Smooth muscle cell (in vitro differentiated cells): ENCODE measurements at regions not wholly inside any gene's neighbourhood (a gene's known extent, or its start where the extent isn't known, plus 50 kb on each side); places are given as distances from the start of the nearest gene placed in this dataset.

Source experiments
- DNase-seq: peaks from one replicate; lab custom pipeline; 2025; ENCODE audit not compliant: unreplicated experiment; lab: John Stamatoyannopoulos, UW
- H2AFZ ChIP-seq: fragments of 200-600 bp; sonication (generic); 2 replicates; pipeline ENCODE4 v1.6.0; 2016; ENCODE audit warnings: antibody characterized with exemption, low read depth, mild to moderate bottlenecking
- H3F3A ChIP-seq: fragments of 200-600 bp; sonication (generic); 2 replicates; pipeline ENCODE4 v1.6.0; 2017; ENCODE audit warnings: antibody characterized with exemption, low read depth
- H3K27ac ChIP-seq: fragments of 200-600 bp; sonication (generic); 2 replicates; pipeline ENCODE4 v1.5.1; 2016; ENCODE audit warnings: low read depth, mild to moderate bottlenecking
- H3K27me3 ChIP-seq: fragments of 200-600 bp; sonication (generic); 2 replicates; pipeline ENCODE4 v1.6.1; 2016; ENCODE audit warnings: low read depth, mild to moderate bottlenecking
- H3K36me3 ChIP-seq: fragments of 200-600 bp; sonication (generic); 2 replicates; pipeline ENCODE4 v1.5.1; 2016; ENCODE audit warnings: low read depth
- H3K4me1 ChIP-seq: fragments of 200-600 bp; sonication (generic); 2 replicates; pipeline ENCODE4 v1.5.1; 2016; ENCODE audit warnings: low read depth
- H3K4me2 ChIP-seq: fragments of 200-600 bp; sonication (generic); 2 replicates; pipeline ENCODE4 v1.6.0; 2016; ENCODE audit warnings: mild to moderate bottlenecking
- H3K4me3 ChIP-seq: fragments of 200-600 bp; sonication (generic); 2 replicates; pipeline ENCODE4 v1.5.1; 2016; ENCODE audit warnings: mild to moderate bottlenecking
- H3K79me2 ChIP-seq: fragments of 200-600 bp; sonication (generic); 2 replicates; pipeline ENCODE4 v1.6.0; 2016; ENCODE audit warnings: low read depth, mild to moderate bottlenecking
- H3K9ac ChIP-seq: fragments of 200-600 bp; sonication (generic); 2 replicates; pipeline ENCODE4 v1.6.0; 2016; ENCODE audit warnings: low read depth
- H3K9me3 ChIP-seq: fragments of 200-600 bp; sonication (generic); replicated peaks from 2 replicates; pipeline ENCODE4 v1.5.1; 2016; ENCODE audit warnings: low read depth
- H4K20me1 ChIP-seq: fragments of 200-600 bp; sonication (generic); 2 replicates; pipeline ENCODE4 v1.6.0; 2016; ENCODE audit warnings: low read depth
- WGBS: methylation state at CpG from one replicate; pipeline ENCODE4 v1.1.7; 2016; ENCODE audit warnings: low lambda C conversion rate; 5-methylcytosine and 5-hydroxymethylcytosine counted together
- TF ChIP-seq, protein P1 (sequence below): fragments of 200-600 bp; sonication (generic); IDR thresholded peaks from 2 replicates; pipeline ENCODE4 v1.5.1; 2017; ENCODE audit warnings: borderline replicate concordance, mild to moderate bottlenecking, antibody characterized with exemption; ENCODE audit not compliant: insufficient read depth, poor library complexity, severe bottlenecking

GRCh38 chr14:38837343-38838048 lies 265.5 kb downstream of the SEC23A start:
- H2AFZ ChIP-seq, result no peak overlapping the region

GRCh38 chr14:38836539-38836938 lies 266.5 kb downstream of the SEC23A start:
- WGBS, result 98% methylated on average over 7 of the region's 7 CpGs
- no peaks in the 10 kb centered on the region for H3K79me2 ChIP-seq
- H3F3A ChIP-seq, result no peaks in the 10 kb centered on the region

More at GRCh38 chr14:38837343-38838048, 265.5 kb downstream of the SEC23A start:
- H3F3A ChIP-seq, result no peaks in the 10 kb centered on the region
- H3K4me1 ChIP-seq, result no peaks in the 10 kb centered on the region
- TF ChIP-seq, protein P1, sequence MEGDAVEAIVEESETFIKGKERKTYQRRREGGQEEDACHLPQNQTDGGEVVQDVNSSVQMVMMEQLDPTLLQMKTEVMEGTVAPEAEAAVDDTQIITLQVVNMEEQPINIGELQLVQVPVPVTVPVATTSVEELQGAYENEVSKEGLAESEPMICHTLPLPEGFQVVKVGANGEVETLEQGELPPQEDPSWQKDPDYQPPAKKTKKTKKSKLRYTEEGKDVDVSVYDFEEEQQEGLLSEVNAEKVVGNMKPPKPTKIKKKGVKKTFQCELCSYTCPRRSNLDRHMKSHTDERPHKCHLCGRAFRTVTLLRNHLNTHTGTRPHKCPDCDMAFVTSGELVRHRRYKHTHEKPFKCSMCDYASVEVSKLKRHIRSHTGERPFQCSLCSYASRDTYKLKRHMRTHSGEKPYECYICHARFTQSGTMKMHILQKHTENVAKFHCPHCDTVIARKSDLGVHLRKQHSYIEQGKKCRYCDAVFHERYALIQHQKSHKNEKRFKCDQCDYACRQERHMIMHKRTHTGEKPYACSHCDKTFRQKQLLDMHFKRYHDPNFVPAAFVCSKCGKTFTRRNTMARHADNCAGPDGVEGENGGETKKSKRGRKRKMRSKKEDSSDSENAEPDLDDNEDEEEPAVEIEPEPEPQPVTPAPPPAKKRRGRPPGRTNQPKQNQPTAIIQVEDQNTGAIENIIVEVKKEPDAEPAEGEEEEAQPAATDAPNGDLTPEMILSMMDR, result no peak
- 92% methylated on average over 17 of the region's 17 CpGs for WGBS
- H4K20me1 ChIP-seq, result no peaks in the 10 kb centered on the region
- no peak overlapping the region for H3K27ac ChIP-seq
- no peaks in the 10 kb centered on the region for H3K9me3 ChIP-seq
- no peaks in the 10 kb centered on the region for H3K36me3 ChIP-seq
- H3K4me3 ChIP-seq, result no peak overlapping the region
- H3K27me3 ChIP-seq, result no peaks in the 10 kb centered on the region
- DNase-seq, result no peak
- H3K4me2 ChIP-seq, result no peak overlapping the region
- no peaks in the 10 kb centered on the region for H3K79me2 ChIP-seq
- no peak overlapping the region for H3K9ac ChIP-seq

GRCh38 chr14:38835874-38836273 lies 267.2 kb downstream of the SEC23A start:
- no peaks in the 10 kb centered on the region for H3K79me2 ChIP-seq
- no peak for DNase-seq
- no peaks in the 10 kb centered on the region for H3F3A ChIP-seq
- no peaks in the 10 kb centered on the region for H3K36me3 ChIP-seq
- H3K9me3 ChIP-seq, result no peaks in the 10 kb centered on the region
- H3K27me3 ChIP-seq, result no peaks in the 10 kb centered on the region
- no peak overlapping the region for H2AFZ ChIP-seq
- no peak overlapping the region for H3K9ac ChIP-seq
- H3K4me3 ChIP-seq, result no peak overlapping the region
- H3K27ac ChIP-seq, result no peak overlapping the region
- 97% methylated on average over 18 of the region's 18 CpGs for WGBS
- H3K4me1 ChIP-seq, result no peaks in the 10 kb centered on the region
- no peaks in the 10 kb centered on the region for H4K20me1 ChIP-seq
- TF ChIP-seq, protein P1, result no peak
- no peak overlapping the region for H3K4me2 ChIP-seq

More at GRCh38 chr14:38836539-38836938, 266.5 kb downstream of the SEC23A start:
- no peak for DNase-seq
- no peak overlapping the region for H3K9ac ChIP-seq
- H3K4me2 ChIP-seq, result no peak overlapping the region
- no peaks in the 10 kb centered on the region for H3K9me3 ChIP-seq
- TF ChIP-seq, protein P1, result no peak
- no peaks in the 10 kb centered on the region for H3K4me1 ChIP-seq
- no peak overlapping the region for H3K4me3 ChIP-seq
- no peaks in the 10 kb centered on the region for H3K27me3 ChIP-seq
- no peak overlapping the region for H2AFZ ChIP-seq
- H3K27ac ChIP-seq, result no peak overlapping the region
- no peaks in the 10 kb centered on the region for H3K36me3 ChIP-seq
- no peaks in the 10 kb centered on the region for H4K20me1 ChIP-seq

GRCh38 chr14:38828183-38828827 lies 274.7 kb downstream of the SEC23A start:
- no peak overlapping the region for H3K4me2 ChIP-seq
- H2AFZ ChIP-seq, result no peak overlapping the region
- peaks cover 5% of the 10 kb centered on the region for H3K4me1 ChIP-seq
- no peaks in the 10 kb centered on the region for H3K9me3 ChIP-seq
- no peaks in the 10 kb centered on the region for H3K27me3 ChIP-seq
- no peak for DNase-seq
- no peak overlapping the region for H3K4me3 ChIP-seq
- H3F3A ChIP-seq, result no peaks in the 10 kb centered on the region
- no peaks in the 10 kb centered on the region for H3K79me2 ChIP-seq
- no peaks in the 10 kb centered on the region for H4K20me1 ChIP-seq
- no peaks in the 10 kb centered on the region for H3K36me3 ChIP-seq
- no peak overlapping the region for H3K27ac ChIP-seq
- TF ChIP-seq, protein P1, result no peak
- H3K9ac ChIP-seq, result no peak overlapping the region
- 85% methylated on average over 5 of the region's 5 CpGs for WGBS
